ENCODE measurements at regions not wholly inside any gene's neighbourhood (a gene's known extent, or its start where the extent isn't known, plus 50 kb on each side); places are given as distances from the start of the nearest gene placed in this dataset.

DNA sequence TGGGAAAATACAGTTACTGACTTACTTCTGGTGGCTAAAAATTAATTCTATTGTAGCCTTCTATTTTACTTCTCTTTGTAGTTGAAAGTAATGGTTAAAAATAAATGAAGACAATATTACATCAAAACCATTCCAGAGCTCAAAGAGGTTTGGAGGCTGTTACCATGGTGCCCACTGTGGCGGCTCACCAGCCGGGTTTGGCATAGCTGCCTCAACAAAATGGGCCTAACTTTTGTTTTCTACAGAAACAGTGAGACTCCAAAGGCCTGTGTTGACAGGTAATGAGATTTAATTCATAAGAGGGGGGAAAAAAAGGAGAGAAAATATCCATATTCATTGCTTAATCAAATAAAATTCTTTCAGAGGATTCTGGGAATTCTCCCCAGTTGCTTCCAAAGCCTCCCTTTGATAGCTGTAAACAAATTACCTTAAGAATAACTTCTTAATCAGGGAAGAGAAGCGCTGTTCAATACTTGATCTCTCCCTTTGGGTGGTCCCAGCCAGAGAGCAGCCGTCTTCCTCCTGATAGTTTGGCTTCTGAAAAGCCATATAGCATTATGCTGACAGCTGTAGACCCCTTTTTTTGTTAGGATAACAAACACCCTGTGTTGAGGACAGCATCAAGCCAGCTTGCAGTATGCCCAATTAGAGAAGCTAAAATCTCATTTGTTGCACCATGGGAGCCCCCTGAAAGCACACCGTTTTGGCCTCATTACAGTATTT is 266.8 kb downstream of the NEDD1 start:
- H3K27ac ChIP-seq (ENCODE audit: low read length) = no peak overlapping the region
- H3K27me3 ChIP-seq (ENCODE audit: insufficient read depth, low read depth, low read length) = no peaks in the 10 kb centered on the region
- no peaks in the 10 kb centered on the region for H3K36me3 ChIP-seq (ENCODE audit: insufficient read depth, low read length)
- H2AFZ ChIP-seq (ENCODE audit: low read depth, low read length) = no peak overlapping the region
- no peak overlapping the region for H3K9ac ChIP-seq (ENCODE audit: low read length)
- no peaks in the 10 kb centered on the region for H3K9me2 ChIP-seq (ENCODE audit: insufficient read depth, low read length)
- no peak for TF ChIP-seq REST (IDR thresholded peaks at IDR 0.05; ENCODE audit: borderline replicate concordance)
- TF ChIP-seq EP300 (conservative IDR thresholded peaks at IDR 0.05; ENCODE audit: poor library complexity, severe bottlenecking) = no peak
- no peak for TF ChIP-seq EZH2 (IDR thresholded peaks at IDR 0.05; ENCODE audit: borderline replicate concordance, insufficient read depth, low read length, poor library complexity, severe bottlenecking)
- no peak overlapping the region for H3K4me3 ChIP-seq (ENCODE audit: low read length)
- H4K20me1 ChIP-seq (ENCODE audit: insufficient read depth) = no peaks in the 10 kb centered on the region
- no peaks in the 10 kb centered on the region for H3K79me2 ChIP-seq (replicated peaks; ENCODE audit: insufficient read depth, low read length)
- no peak overlapping the region for H3K4me2 ChIP-seq (ENCODE audit: low read length)
- H3K9me3 ChIP-seq (ENCODE audit: low read length) = no peaks in the 10 kb centered on the region
- no peaks in the 10 kb centered on the region for H3F3A ChIP-seq (ENCODE audit: insufficient read depth, low read length, poor library complexity, severe bottlenecking)

GRCh38 chr12:97177481-97177880 is 270.4 kb downstream of the NEDD1 start:
- Histone ChIP-seq H3K9ac (ENCODE audit: low read length) (no peak overlapping the region), H2AFZ (ENCODE audit: low read depth, low read length) (no peak overlapping the region), H3K4me3 (ENCODE audit: low read length) (no peak overlapping the region), H3K36me3 (ENCODE audit: insufficient read depth, low read length) (no peaks in the 10 kb centered on the region), H3K9me2 (ENCODE audit: insufficient read depth, low read length) (no peaks in the 10 kb centered on the region), H3F3A (ENCODE audit: insufficient read depth, low read length, poor library complexity, severe bottlenecking) (no peaks in the 10 kb centered on the region), H3K79me2 (replicated peaks; ENCODE audit: insufficient read depth, low read length) (no peaks in the 10 kb centered on the region), H4K20me1 (ENCODE audit: insufficient read depth) (no peaks in the 10 kb centered on the region), H3K27ac (ENCODE audit: low read length) (no peak overlapping the region), H3K27me3 (ENCODE audit: insufficient read depth, low read depth, low read length) (no peaks in the 10 kb centered on the region), H3K9me3 (ENCODE audit: low read length) (no peaks in the 10 kb centered on the region), H3K4me2 (ENCODE audit: low read length) (no peak overlapping the region)
- TF ChIP-seq EP300 (conservative IDR thresholded peaks at IDR 0.05; ENCODE audit: poor library complexity, severe bottlenecking) (no peak), POLR2AphosphoS5 (IDR thresholded peaks at IDR 0.05) (no peak), REST (IDR thresholded peaks at IDR 0.05; ENCODE audit: borderline replicate concordance) (no peak), RAD21 (conservative IDR thresholded peaks at IDR 0.05) (no peak), SMC3 (conservative IDR thresholded peaks at IDR 0.05; ENCODE audit: poor library complexity) (no peak), EZH2 (IDR thresholded peaks at IDR 0.05; ENCODE audit: borderline replicate concordance, insufficient read depth, low read length, poor library complexity, severe bottlenecking) (no peak), TAF1 (IDR thresholded peaks at IDR 0.05; ENCODE audit: low read depth) (no peak), MXI1 (conservative IDR thresholded peaks at IDR 0.05; ENCODE audit: poor library complexity, severe bottlenecking) (no peak)
- TF ChIP-seq, protein P1, sequence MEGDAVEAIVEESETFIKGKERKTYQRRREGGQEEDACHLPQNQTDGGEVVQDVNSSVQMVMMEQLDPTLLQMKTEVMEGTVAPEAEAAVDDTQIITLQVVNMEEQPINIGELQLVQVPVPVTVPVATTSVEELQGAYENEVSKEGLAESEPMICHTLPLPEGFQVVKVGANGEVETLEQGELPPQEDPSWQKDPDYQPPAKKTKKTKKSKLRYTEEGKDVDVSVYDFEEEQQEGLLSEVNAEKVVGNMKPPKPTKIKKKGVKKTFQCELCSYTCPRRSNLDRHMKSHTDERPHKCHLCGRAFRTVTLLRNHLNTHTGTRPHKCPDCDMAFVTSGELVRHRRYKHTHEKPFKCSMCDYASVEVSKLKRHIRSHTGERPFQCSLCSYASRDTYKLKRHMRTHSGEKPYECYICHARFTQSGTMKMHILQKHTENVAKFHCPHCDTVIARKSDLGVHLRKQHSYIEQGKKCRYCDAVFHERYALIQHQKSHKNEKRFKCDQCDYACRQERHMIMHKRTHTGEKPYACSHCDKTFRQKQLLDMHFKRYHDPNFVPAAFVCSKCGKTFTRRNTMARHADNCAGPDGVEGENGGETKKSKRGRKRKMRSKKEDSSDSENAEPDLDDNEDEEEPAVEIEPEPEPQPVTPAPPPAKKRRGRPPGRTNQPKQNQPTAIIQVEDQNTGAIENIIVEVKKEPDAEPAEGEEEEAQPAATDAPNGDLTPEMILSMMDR (IDR thresholded peaks at IDR 0.05; ENCODE audit: poor library complexity, severe bottlenecking) = no peak

Data from neural cell (in vitro differentiated cells).